GM19452 (cell line): ENCODE measurements at regions not wholly inside any gene's neighbourhood (a gene's known extent, or its start where the extent isn't known, plus 50 kb on each side); places are given as distances from the start of the nearest gene placed in this dataset.

Experiments used
- ATAC-seq: cut with Tn5 transposase; IDR thresholded peaks from one replicate; pipeline ENCODE4 v1.9.1; 2021; ENCODE audit not compliant: unreplicated experiment

DNA sequence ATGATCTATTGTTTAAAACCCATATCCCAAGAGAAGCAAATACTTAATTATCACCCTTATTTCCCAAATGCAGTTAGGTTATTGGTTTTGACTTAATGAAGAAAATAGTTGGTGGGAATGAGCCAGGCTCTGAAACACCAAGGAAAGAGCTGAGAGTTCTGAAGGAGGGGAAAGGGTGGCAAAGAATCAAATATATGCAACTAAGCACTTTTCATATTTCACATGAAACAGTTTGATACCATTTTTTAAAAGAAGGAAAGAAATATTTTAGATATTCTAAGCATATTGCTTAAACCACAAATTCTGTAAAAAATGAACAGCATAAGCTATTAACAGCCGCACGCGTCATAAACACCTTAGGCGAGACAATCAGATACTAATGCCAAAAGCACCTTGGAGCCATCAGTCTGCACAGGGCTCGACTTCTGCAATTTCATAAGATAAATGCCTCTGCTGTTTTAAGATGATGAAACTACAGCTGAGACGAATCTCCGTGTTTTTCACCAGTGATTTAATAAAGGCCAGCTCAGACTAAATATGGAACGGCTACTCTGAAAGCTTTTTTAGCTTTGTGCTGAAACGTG is 371.7 kb downstream of the EN1 start:
- ATAC-seq = no peak

GRCh38 chr2:118474541-118474920 is 372.9 kb downstream of the EN1 start:
- no peak for ATAC-seq

GRCh38 chr2:118473846-118474540 is 373.5 kb downstream of the EN1 start:
- no peak for ATAC-seq

DNA sequence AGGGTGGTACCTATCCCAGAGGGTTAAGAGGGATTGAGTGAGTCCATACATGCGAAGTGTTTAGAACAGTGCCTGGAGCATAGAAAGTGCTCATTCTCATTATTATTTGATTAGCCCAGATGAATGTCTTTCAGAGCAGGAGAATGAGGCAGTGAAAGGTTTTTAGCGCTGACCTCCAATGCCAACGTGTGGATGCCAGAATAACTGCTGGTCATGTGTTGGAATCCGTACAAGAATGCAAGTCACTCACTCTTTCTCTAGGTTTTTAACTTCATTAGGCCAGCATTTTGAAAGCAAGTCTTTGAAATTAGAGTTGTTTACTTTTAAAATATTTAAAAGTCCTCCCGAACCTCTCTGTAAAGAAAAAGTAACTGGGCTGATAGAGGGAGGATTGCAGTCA is 374.2 kb downstream of the EN1 start:
- ATAC-seq = no peak

- no peak for ATAC-seq
These were observed 377.2 kb downstream of the EN1 start for GRCh38 chr2:118470297-118470696.

DNA sequence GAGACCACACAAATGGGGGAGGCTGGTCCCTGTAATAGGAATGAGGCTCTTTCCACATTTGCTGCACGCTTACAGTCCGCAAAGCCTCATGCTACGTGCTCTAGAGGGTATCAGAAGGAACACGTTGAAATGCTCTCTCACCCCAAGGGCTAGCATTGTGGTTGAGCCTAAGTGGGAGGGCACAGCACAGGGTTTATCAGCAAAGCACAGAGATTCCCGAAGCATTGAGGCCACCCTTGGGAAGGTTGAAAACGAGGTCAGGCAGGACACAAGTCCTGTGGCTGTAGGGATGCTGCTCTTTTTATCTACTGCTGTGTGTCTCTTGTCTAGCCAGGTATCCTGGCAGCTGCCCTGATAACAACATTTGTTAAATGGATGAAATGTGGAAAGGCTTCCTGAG is 378.3 kb downstream of the EN1 start:
- no peak for ATAC-seq

- no peak for ATAC-seq
These were observed 376.4 kb downstream of the INSIG2 start for GRCh38 chr2:118464546-118465265.

- ATAC-seq = no peak
These were observed 375.8 kb downstream of the INSIG2 start for GRCh38 chr2:118464046-118464445.

DNA sequence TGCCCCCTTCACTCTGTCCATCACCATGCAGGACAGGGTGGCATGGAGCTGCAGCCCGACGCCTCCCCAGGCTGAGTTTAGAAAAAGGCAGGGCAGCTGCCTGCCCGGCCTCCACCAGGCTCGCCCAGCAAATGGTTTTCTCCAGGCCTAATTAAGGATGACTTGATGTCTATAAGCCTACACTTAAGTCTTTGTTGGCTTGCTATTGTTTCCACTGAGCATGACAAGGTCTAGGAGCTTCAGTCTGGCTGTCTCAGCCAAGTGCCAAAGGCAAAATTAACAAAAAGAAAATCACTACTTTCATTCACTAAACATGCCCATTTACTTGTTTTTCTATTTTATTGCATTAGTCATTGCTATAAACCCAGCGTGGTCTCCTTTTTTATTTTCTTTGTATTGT is 372.2 kb downstream of the INSIG2 start:
- ATAC-seq = no peak

DNA sequence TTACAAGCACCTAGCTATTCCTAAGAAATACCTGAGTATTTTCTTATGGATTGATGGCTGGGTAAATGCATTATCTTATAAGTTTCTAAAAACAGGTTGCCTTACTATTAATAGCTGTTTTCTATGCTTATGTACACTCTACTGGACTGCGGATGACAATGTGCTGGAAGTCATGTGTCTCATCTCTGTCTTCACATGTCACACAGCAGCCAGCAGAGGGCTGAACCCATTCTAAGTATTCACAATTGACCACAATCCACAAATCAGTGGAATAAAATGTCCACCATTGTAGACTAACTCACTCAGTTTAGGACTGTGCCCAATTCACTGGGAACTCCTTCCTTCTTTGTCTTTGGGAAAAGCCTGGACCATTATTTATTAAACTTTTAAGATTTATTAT is 371.2 kb downstream of the INSIG2 start:
- ATAC-seq = no peak

- no peak for ATAC-seq
These were observed 369.7 kb downstream of the INSIG2 start for GRCh38 chr2:118457951-118458350.

- no peak for ATAC-seq
These were observed 361.1 kb downstream of the INSIG2 start for GRCh38 chr2:118449401-118449800.

GRCh38 chr2:118443596-118443995 is 355.3 kb downstream of the INSIG2 start:
- ATAC-seq = no peak

DNA sequence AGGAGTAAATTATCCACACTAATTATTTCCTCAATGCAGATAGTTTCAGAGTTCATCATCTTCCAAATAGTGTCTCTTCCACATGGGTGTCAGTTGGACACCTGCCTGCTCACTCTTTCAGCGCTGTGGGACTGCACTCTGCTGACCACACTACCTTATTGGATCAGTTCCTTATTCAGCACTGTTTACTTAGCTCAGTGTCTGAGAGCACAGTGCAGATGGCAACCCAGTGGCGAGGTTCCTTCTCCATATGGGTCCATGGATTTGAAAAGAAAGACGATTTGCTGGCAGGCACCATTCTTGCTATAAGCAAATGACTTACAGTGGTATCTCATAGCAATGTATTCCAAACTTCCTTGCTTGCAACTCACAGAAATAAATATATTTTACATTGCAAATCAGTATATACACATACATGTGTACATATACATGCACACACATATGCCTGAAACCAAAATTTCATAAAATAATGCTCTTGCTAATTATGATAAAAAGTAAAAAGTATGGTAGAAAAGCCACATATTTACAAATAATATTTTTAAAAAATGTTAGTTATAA is 354.8 kb downstream of the INSIG2 start:
- ATAC-seq = no peak

- no peak for ATAC-seq
These were observed 353.8 kb downstream of the INSIG2 start for GRCh38 chr2:118442046-118442445.

GRCh38 chr2:118440404-118441098 is 352.3 kb downstream of the INSIG2 start:
- no peak for ATAC-seq

- no peak for ATAC-seq
These were observed 349.2 kb downstream of the INSIG2 start for GRCh38 chr2:118437501-118437900.

- no peak for ATAC-seq
These were observed 343.7 kb downstream of the INSIG2 start for GRCh38 chr2:118431997-118432396.

- no peak for ATAC-seq
These were observed 343.3 kb downstream of the INSIG2 start for GRCh38 chr2:118431586-118431985.

GRCh38 chr2:118431165-118431517 is 342.9 kb downstream of the INSIG2 start:
- ATAC-seq = no peak

GRCh38 chr2:118430510-118431164 is 342.4 kb downstream of the INSIG2 start:
- ATAC-seq = no peak
